HEK293 (cell line): ENCODE measurements at regions not wholly inside any gene's neighbourhood (a gene's known extent, or its start where the extent isn't known, plus 50 kb on each side); places are given as distances from the start of the nearest gene placed in this dataset.
"Not testable (repeated sequence)": the region's sequence is repeated elsewhere in the genome, so short reads cannot be mapped to it uniquely, and the experiment has no call there.

ENCODE experiments used
- BCL11A ChIP-seq: fragments of 450-650 bp; formaldehyde crosslinking; IDR thresholded peaks from 2 replicates; pipeline ENCODE4 v1.5.1; 2016; ENCODE audit warnings: low read depth, missing biosample characterization, missing genetic modification characterization
- ZBTB8A ChIP-seq: fragments of 450-650 bp; formaldehyde crosslinking; IDR thresholded peaks from 2 replicates; pipeline ENCODE4 v1.5.1; 2016; ENCODE audit warnings: missing biosample characterization, missing genetic modification characterization
- ZFP37 ChIP-seq: fragments of 450-650 bp; formaldehyde crosslinking; IDR thresholded peaks from 2 replicates; pipeline ENCODE4 v1.5.1; 2016; ENCODE audit warnings: missing biosample characterization, missing genetic modification characterization
- ZNF274 ChIP-seq, 2 experiments: fragments of 200-500 bp in 1 of 2; fragments of 450-650 bp in 1 of 2; sonication (Bioruptor generic) in 1 of 2; formaldehyde crosslinking in 1 of 2; IDR thresholded peaks; 2 replicates each; pipeline versions ENCODE4 v1.5.1 to v1.6.1; 2014 to 2016; ENCODE audit warnings: borderline replicate concordance in 1 of 2, inconsistent platforms in 1 of 2, low read length in 1 of 2, missing biosample characterization in 1 of 2, missing genetic modification characterization in 1 of 2
- ZNF514 ChIP-seq: fragments of 450-650 bp; formaldehyde crosslinking; IDR thresholded peaks from 2 replicates; pipeline ENCODE4 v1.5.1; 2016; ENCODE audit warnings: missing biosample characterization, missing genetic modification characterization
- ZNF558 ChIP-seq: fragments of 450-650 bp; formaldehyde crosslinking; IDR thresholded peaks from 2 replicates; pipeline ENCODE4 v1.5.1; 2016; ENCODE audit warnings: missing biosample characterization, missing genetic modification characterization
- ZNF621 ChIP-seq: fragments of 450-650 bp; formaldehyde crosslinking; IDR thresholded peaks from 2 replicates; pipeline ENCODE4 v1.5.1; 2017; ENCODE audit warnings: missing biosample characterization, missing genetic modification characterization
- ZNF837 ChIP-seq: fragments of 450-650 bp; formaldehyde crosslinking; IDR thresholded peaks from 2 replicates; pipeline ENCODE4 v1.5.1; 2016; ENCODE audit warnings: missing biosample characterization, missing genetic modification characterization
- ZSCAN18 ChIP-seq: fragments of 450-650 bp; formaldehyde crosslinking; IDR thresholded peaks from 2 replicates; pipeline ENCODE4 v1.5.1; 2016; ENCODE audit warnings: missing biosample characterization, missing genetic modification characterization
- TF ChIP-seq, protein P1 (sequence below): fragments of 450-650 bp; formaldehyde crosslinking; IDR thresholded peaks from 2 replicates; pipeline ENCODE4 v1.5.1; 2016; ENCODE audit warnings: missing biosample characterization, missing genetic modification characterization

DNA sequence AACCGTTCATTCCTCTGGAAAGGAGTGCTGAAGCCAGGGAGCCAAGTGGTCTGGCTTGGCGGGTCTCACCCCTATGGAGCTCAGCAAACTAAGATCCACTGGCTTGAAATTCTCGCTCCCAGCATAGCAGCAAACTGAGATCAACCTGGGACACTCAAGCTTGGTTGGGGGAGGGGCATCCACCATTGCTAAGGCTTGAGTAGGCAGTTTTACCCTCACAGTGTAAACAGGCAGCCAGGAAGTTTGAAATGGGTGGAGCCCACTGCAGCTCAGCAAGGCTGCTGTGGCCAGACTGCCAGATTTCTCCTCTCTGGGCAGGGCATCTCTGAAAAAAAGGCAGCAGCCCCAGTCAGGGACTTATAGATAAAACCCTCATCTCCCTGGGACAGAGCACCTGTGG lies 866.1 kb upstream of the ATXN7L3B start:
- TF ChIP-seq ZNF621 (tag by site-specific recombination); BCL11A (tag by site-specific recombination); ZNF274 (IDR thresholded peaks at IDR 0.05; ENCODE audit: low read length); ZNF274 (tag by site-specific recombination; IDR thresholded peaks at IDR 0.05; ENCODE audit: borderline replicate concordance); ZNF837 (tag by site-specific recombination); ZSCAN18; ZNF558 (tag by site-specific recombination); ZFP37 (tag by site-specific recombination); ZBTB8A (tag by site-specific recombination); ZNF514 (tag by site-specific recombination): not testable (repeated sequence)
- TF ChIP-seq, protein P1, sequence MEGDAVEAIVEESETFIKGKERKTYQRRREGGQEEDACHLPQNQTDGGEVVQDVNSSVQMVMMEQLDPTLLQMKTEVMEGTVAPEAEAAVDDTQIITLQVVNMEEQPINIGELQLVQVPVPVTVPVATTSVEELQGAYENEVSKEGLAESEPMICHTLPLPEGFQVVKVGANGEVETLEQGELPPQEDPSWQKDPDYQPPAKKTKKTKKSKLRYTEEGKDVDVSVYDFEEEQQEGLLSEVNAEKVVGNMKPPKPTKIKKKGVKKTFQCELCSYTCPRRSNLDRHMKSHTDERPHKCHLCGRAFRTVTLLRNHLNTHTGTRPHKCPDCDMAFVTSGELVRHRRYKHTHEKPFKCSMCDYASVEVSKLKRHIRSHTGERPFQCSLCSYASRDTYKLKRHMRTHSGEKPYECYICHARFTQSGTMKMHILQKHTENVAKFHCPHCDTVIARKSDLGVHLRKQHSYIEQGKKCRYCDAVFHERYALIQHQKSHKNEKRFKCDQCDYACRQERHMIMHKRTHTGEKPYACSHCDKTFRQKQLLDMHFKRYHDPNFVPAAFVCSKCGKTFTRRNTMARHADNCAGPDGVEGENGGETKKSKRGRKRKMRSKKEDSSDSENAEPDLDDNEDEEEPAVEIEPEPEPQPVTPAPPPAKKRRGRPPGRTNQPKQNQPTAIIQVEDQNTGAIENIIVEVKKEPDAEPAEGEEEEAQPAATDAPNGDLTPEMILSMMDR (tag by site-specific recombination) = not testable (repeated sequence)
